ENCODE measurements at regions not wholly inside any gene's neighbourhood (a gene's known extent, or its start where the extent isn't known, plus 50 kb on each side); places are given as distances from the start of the nearest gene placed in this dataset.

DNA sequence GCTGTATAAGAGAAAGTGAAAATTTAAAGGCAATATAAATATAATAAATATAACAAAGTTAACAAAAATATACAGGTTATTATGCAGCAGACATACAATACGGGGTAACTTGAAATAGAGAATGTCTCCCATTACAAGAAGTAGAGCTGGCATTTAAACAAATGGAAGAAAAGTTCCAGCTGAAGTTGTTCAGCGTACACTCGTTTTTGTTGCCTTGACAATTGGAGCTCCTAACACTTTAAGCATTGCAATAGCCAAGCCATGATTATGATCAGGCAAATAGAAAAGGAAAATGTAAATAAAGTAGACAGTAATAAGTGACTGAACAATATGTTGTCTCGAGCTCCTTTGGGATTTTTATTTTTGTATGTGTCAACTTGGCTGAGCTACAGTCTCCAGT lies 737.8 kb upstream of the CELF2 start:
- no peak overlapping the region for H3K4me2 ChIP-seq (ENCODE audit: low read length)
- ChIA-PET CTCF (no interaction called here), RAD21 (ENCODE audit: low non-redundant PET in 1 of 2, low total read pairs in 2 of 2, uncharacterized antibody in 2 of 2, unreplicated experiment in 2 of 2) (no interaction called here), POLR2A (no interaction called here)
- H3K9ac ChIP-seq (ENCODE audit: low read length), result no peak overlapping the region
- intact Hi-C loops (cut with micrococcal nuclease), result no loop called here
- H3K9me2 ChIP-seq (ENCODE audit: insufficient read depth), result no peaks in the 10 kb centered on the region
- no peaks in the 10 kb centered on the region for H3K27me3 ChIP-seq (ENCODE audit: insufficient read depth, low read length)
- H3K79me2 ChIP-seq (ENCODE audit: insufficient read depth, low read length), result no peaks in the 10 kb centered on the region
- no peaks in the 10 kb centered on the region for H3K4me1 ChIP-seq (ENCODE audit: control insufficient read depth in 1 of 2, insufficient read depth in 2 of 2, low read length in 2 of 2)
- no peak for DNase-seq (ENCODE audit: low read depth, low spot score)
- H3K9me3 ChIP-seq (ENCODE audit: control insufficient read depth in 1 of 2, insufficient read depth in 1 of 2, low read depth in 1 of 2, low read length in 2 of 2), result peaks cover 0 to 35% of the 10 kb centered on the region in 2 experiments; a peak in 2 of 4 replicates
- no peak for TF ChIP-seq MAX (IDR thresholded peaks at IDR 0.05)
- TF ChIP-seq RAD21 (IDR thresholded peaks at IDR 0.05; ENCODE audit: low read depth), result no peak
- no peak for TF ChIP-seq ZFX (IDR thresholded peaks at IDR 0.05)
- no peak for TF ChIP-seq CTCF (IDR thresholded peaks at IDR 0.05 in 2 of 3, conservative IDR thresholded peaks at IDR 0.05 in 1 of 3; ENCODE audit: borderline replicate concordance in 1 of 3, insufficient read depth in 1 of 3, low read depth in 2 of 3, low read length in 2 of 3)
- no peak for TF ChIP-seq YY1 (IDR thresholded peaks at IDR 0.05; ENCODE audit: extremely low read depth, insufficient replicate concordance, low read depth, low read length)
- no peak for TF ChIP-seq FOSL1 (IDR thresholded peaks at IDR 0.05; ENCODE audit: low read depth)
- TF ChIP-seq POLR2A (IDR thresholded peaks at IDR 0.05; ENCODE audit: borderline replicate concordance, extremely low read depth, insufficient read depth, insufficient read length), result no peak
- TF ChIP-seq JUND (IDR thresholded peaks at IDR 0.05), result no peak
- TF ChIP-seq SIN3A (IDR thresholded peaks at IDR 0.05; ENCODE audit: low read depth), result no peak
- no peak for TF ChIP-seq TCF7L2 (IDR thresholded peaks at IDR 0.05; ENCODE audit: borderline replicate concordance, extremely low read depth, insufficient read depth, insufficient read length)
- no peak for TF ChIP-seq REST (IDR thresholded peaks at IDR 0.05; ENCODE audit: low read depth)
- TF ChIP-seq, protein P1, sequence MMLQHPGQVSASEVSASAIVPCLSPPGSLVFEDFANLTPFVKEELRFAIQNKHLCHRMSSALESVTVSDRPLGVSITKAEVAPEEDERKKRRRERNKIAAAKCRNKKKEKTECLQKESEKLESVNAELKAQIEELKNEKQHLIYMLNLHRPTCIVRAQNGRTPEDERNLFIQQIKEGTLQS (IDR thresholded peaks at IDR 0.05), result no peak
- TF ChIP-seq, protein P2, sequence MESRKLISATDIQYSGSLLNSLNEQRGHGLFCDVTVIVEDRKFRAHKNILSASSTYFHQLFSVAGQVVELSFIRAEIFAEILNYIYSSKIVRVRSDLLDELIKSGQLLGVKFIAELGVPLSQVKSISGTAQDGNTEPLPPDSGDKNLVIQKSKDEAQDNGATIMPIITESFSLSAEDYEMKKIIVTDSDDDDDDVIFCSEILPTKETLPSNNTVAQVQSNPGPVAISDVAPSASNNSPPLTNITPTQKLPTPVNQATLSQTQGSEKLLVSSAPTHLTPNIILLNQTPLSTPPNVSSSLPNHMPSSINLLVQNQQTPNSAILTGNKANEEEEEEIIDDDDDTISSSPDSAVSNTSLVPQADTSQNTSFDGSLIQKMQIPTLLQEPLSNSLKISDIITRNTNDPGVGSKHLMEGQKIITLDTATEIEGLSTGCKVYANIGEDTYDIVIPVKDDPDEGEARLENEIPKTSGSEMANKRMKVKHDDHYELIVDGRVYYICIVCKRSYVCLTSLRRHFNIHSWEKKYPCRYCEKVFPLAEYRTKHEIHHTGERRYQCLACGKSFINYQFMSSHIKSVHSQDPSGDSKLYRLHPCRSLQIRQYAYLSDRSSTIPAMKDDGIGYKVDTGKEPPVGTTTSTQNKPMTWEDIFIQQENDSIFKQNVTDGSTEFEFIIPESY (IDR thresholded peaks at IDR 0.05; ENCODE audit: extremely low read depth, insufficient replicate concordance, low read length), result no peak
- no peak for TF ChIP-seq CBX3 (IDR thresholded peaks at IDR 0.05; ENCODE audit: low read depth)
- no peak for TF ChIP-seq CEBPB (IDR thresholded peaks at IDR 0.05; ENCODE audit: low read depth)
- no peak for TF ChIP-seq ELF1 (IDR thresholded peaks at IDR 0.05; ENCODE audit: borderline replicate concordance, low read depth)
- no peak for TF ChIP-seq EZH2phosphoT487 (IDR thresholded peaks at IDR 0.05; ENCODE audit: borderline replicate concordance)
- TF ChIP-seq EGR1 (IDR thresholded peaks at IDR 0.05; ENCODE audit: low read depth), result no peak
- H3K36me3 ChIP-seq (ENCODE audit: control insufficient read depth in 1 of 2, insufficient read depth in 2 of 2, low read length in 2 of 2), result no peaks in the 10 kb centered on the region
- no peak overlapping the region for H3K4me3 ChIP-seq (replicated peaks in 1 of 2; ENCODE audit: low read depth in 1 of 2, low read length in 2 of 2)
- no peaks in the 10 kb centered on the region for H4K20me1 ChIP-seq (ENCODE audit: insufficient read depth)
- no TSS peak for BruUV-seq (replicated peaks)
- H3K27ac ChIP-seq (ENCODE audit: low read depth, low read length), result no peak overlapping the region
- ATAC-seq, result no peak
- no peak overlapping the region for H2AFZ ChIP-seq (ENCODE audit: low read depth, low read length, poor library complexity, severe bottlenecking)

Measured in HCT116 (cell line).